ENCODE measurements at regions not wholly inside any gene's neighbourhood (a gene's known extent, or its start where the extent isn't known, plus 50 kb on each side); places are given as distances from the start of the nearest gene placed in this dataset.

- TF ChIP-seq CTCF (IDR thresholded peaks at IDR 0.05; ENCODE audit: insufficient read depth, low read length, severe bottlenecking), result no peak
- H3K27me3 ChIP-seq (ENCODE audit: control insufficient read depth, insufficient read depth, low read length), result no peaks in the 10 kb centered on the region
- H3K36me3 ChIP-seq (ENCODE audit: control insufficient read depth, insufficient read depth, low read length), result no peaks in the 10 kb centered on the region
- FAIRE-seq (no peak), DNase-seq (ENCODE audit: low read depth) (no peak)
- no peak overlapping the region for H3K4me3 ChIP-seq (ENCODE audit: low read depth, low read length)
Measured at GRCh38 chr14:28913056-28913455, 146.5 kb downstream of the FOXG1 start.

GRCh38 chr14:28926122-28926521, 159.5 kb downstream of the FOXG1 start:
- no peak for TF ChIP-seq CTCF (IDR thresholded peaks at IDR 0.05; ENCODE audit: insufficient read depth, low read length, severe bottlenecking)
- no peak for FAIRE-seq
- Histone ChIP-seq H3K27me3 (ENCODE audit: control insufficient read depth, insufficient read depth, low read length) (no peaks in the 10 kb centered on the region), H3K4me3 (ENCODE audit: low read depth, low read length) (no peak overlapping the region), H3K36me3 (ENCODE audit: control insufficient read depth, insufficient read depth, low read length) (no peaks in the 10 kb centered on the region)
- no peak for DNase-seq (ENCODE audit: low read depth)

GRCh38 chr14:28931999-28932398, 165.4 kb downstream of the FOXG1 start:
- Histone ChIP-seq H3K27me3 (ENCODE audit: control insufficient read depth, insufficient read depth, low read length) (no peaks in the 10 kb centered on the region), H3K36me3 (ENCODE audit: control insufficient read depth, insufficient read depth, low read length) (no peaks in the 10 kb centered on the region), H3K4me3 (ENCODE audit: low read depth, low read length) (no peak overlapping the region)
- no peak for TF ChIP-seq CTCF (IDR thresholded peaks at IDR 0.05; ENCODE audit: insufficient read depth, low read length, severe bottlenecking)
- DNase-seq (ENCODE audit: low read depth) (no peak), FAIRE-seq (no peak)

GRCh38 chr14:28936601-28937000, 170.0 kb downstream of the FOXG1 start:
- FAIRE-seq (no peak), DNase-seq (ENCODE audit: low read depth) (no peak)
- no peak for TF ChIP-seq CTCF (IDR thresholded peaks at IDR 0.05; ENCODE audit: insufficient read depth, low read length, severe bottlenecking)
- Histone ChIP-seq H3K4me3 (ENCODE audit: low read depth, low read length) (no peak overlapping the region), H3K27me3 (ENCODE audit: control insufficient read depth, insufficient read depth, low read length) (no peaks in the 10 kb centered on the region), H3K36me3 (ENCODE audit: control insufficient read depth, insufficient read depth, low read length) (no peaks in the 10 kb centered on the region)

- H3K4me3 ChIP-seq (ENCODE audit: low read depth, low read length), result no peak overlapping the region
- no peak for TF ChIP-seq CTCF (IDR thresholded peaks at IDR 0.05; ENCODE audit: insufficient read depth, low read length, severe bottlenecking)
- no peak for DNase-seq (ENCODE audit: low read depth)
- no peaks in the 10 kb centered on the region for H3K27me3 ChIP-seq (ENCODE audit: control insufficient read depth, insufficient read depth, low read length)
- no peak for FAIRE-seq
- no peaks in the 10 kb centered on the region for H3K36me3 ChIP-seq (ENCODE audit: control insufficient read depth, insufficient read depth, low read length)
Measured at GRCh38 chr14:28941758-28942157, 175.2 kb downstream of the FOXG1 start.

GRCh38 chr14:28944605-28945004, 178.0 kb downstream of the FOXG1 start:
- no peak overlapping the region for H3K4me3 ChIP-seq (ENCODE audit: low read depth, low read length)
- no peaks in the 10 kb centered on the region for H3K36me3 ChIP-seq (ENCODE audit: control insufficient read depth, insufficient read depth, low read length)
- DNase-seq (ENCODE audit: low read depth), result no peak
- no peak for TF ChIP-seq CTCF (IDR thresholded peaks at IDR 0.05; ENCODE audit: insufficient read depth, low read length, severe bottlenecking)
- no peaks in the 10 kb centered on the region for H3K27me3 ChIP-seq (ENCODE audit: control insufficient read depth, insufficient read depth, low read length)
- no peak for FAIRE-seq
